HCT116 (cell line): ENCODE measurements at regions not wholly inside any gene's neighbourhood (a gene's known extent, or its start where the extent isn't known, plus 50 kb on each side); places are given as distances from the start of the nearest gene placed in this dataset.

Source experiments
- CEBPB ChIP-seq: IDR thresholded peaks from 2 replicates; pipeline ENCODE4 v1.6.1; 2012; ENCODE audit warnings: low read depth
- EZH2 ChIP-seq: fragments of 200-600 bp; sonication (generic); IDR thresholded peaks from 2 replicates; pipeline ENCODE4 v1.6.1; 2017; ENCODE audit warnings: antibody characterized with exemption, mixed run types
- FOSL1 ChIP-seq: IDR thresholded peaks from 2 replicates; pipeline ENCODE4 v1.6.1; 2012; ENCODE audit warnings: low read depth
- SIN3A ChIP-seq: IDR thresholded peaks from 2 replicates; pipeline ENCODE4 v1.6.1; 2012; ENCODE audit warnings: low read depth
- TF ChIP-seq, protein P1 (sequence below), 3 experiments: fragments of 200-600 bp in 1 of 3; sonication (generic) in 1 of 3; IDR thresholded peaks in 2 of 3; conservative IDR thresholded peaks in 1 of 3; 2 replicates each; pipeline ENCODE4 v1.5.1; 2012 to 2017; ENCODE audit warnings: low read depth in 2 of 3, low read length in 2 of 3, antibody characterized with exemption in 1 of 3, borderline replicate concordance in 1 of 3, control low read depth in 1 of 3, mild to moderate bottlenecking in 1 of 3, mixed read lengths in 1 of 3, mixed run types in 1 of 3, moderate library complexity in 1 of 3; ENCODE audit not compliant: insufficient read depth in 1 of 3

DNA sequence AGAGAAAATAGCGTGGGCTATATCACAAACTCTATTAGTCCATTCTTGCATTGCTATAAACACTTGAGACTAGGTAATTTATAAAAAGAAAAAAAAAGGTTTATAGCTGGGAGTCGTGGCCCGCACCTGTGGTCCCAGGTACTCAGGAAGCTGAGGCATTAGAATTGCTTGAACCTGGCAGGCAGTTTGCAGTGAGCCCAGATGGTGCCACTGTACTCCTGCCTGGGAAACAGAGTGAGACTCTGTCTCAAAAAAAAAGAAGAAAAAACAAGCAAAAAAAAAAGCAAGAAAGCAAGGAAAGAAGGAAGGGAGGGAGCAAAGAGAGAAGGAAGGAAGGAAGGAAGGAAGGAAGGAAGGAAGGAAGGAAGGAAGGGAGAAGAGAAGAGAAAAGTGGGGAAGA lies 904.2 kb upstream of the EDIL3 start:
- TF ChIP-seq, protein P1, sequence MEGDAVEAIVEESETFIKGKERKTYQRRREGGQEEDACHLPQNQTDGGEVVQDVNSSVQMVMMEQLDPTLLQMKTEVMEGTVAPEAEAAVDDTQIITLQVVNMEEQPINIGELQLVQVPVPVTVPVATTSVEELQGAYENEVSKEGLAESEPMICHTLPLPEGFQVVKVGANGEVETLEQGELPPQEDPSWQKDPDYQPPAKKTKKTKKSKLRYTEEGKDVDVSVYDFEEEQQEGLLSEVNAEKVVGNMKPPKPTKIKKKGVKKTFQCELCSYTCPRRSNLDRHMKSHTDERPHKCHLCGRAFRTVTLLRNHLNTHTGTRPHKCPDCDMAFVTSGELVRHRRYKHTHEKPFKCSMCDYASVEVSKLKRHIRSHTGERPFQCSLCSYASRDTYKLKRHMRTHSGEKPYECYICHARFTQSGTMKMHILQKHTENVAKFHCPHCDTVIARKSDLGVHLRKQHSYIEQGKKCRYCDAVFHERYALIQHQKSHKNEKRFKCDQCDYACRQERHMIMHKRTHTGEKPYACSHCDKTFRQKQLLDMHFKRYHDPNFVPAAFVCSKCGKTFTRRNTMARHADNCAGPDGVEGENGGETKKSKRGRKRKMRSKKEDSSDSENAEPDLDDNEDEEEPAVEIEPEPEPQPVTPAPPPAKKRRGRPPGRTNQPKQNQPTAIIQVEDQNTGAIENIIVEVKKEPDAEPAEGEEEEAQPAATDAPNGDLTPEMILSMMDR (IDR thresholded peaks at IDR 0.05 in 2 of 3, conservative IDR thresholded peaks at IDR 0.05 in 1 of 3; ENCODE audit: borderline replicate concordance in 1 of 3, insufficient read depth in 1 of 3, low read depth in 2 of 3, low read length in 2 of 3) = no peak
- TF ChIP-seq FOSL1 (no peak), EZH2 (no peak), CEBPB (no peak), SIN3A (no peak)
